ENCODE measurements at regions not wholly inside any gene's neighbourhood (a gene's known extent, or its start where the extent isn't known, plus 50 kb on each side); places are given as distances from the start of the nearest gene placed in this dataset.

GRCh38 chr1:72830606-72831390 lies 548.5 kb upstream of the NEGR1 start:
- Histone ChIP-seq H3K9me2 (ENCODE audit: insufficient read depth, low read length) (no peaks in the 10 kb centered on the region), H3K79me2 (replicated peaks; ENCODE audit: insufficient read depth, low read length) (no peaks in the 10 kb centered on the region), H3F3A (ENCODE audit: insufficient read depth, low read length, poor library complexity, severe bottlenecking) (no peaks in the 10 kb centered on the region), H2AFZ (ENCODE audit: low read depth, low read length) (no peak overlapping the region), H3K36me3 (ENCODE audit: insufficient read depth, low read length) (no peaks in the 10 kb centered on the region), H3K9ac (ENCODE audit: low read length) (no peak overlapping the region), H3K9me3 (ENCODE audit: low read length) (peaks cover 2% of the 10 kb centered on the region), H3K4me2 (ENCODE audit: low read length) (no peak overlapping the region), H3K4me3 (ENCODE audit: low read length) (no peak overlapping the region), H3K27me3 (ENCODE audit: insufficient read depth, low read depth, low read length) (no peaks in the 10 kb centered on the region), H4K20me1 (ENCODE audit: insufficient read depth) (no peaks in the 10 kb centered on the region), H3K27ac (ENCODE audit: low read length) (no peak overlapping the region)
- TF ChIP-seq REST (IDR thresholded peaks at IDR 0.05; ENCODE audit: borderline replicate concordance) (no peak), RAD21 (conservative IDR thresholded peaks at IDR 0.05) (no peak), MXI1 (conservative IDR thresholded peaks at IDR 0.05; ENCODE audit: poor library complexity, severe bottlenecking) (no peak), SMC3 (conservative IDR thresholded peaks at IDR 0.05; ENCODE audit: poor library complexity) (no peak), EZH2 (IDR thresholded peaks at IDR 0.05; ENCODE audit: borderline replicate concordance, insufficient read depth, low read length, poor library complexity, severe bottlenecking) (no peak), EP300 (conservative IDR thresholded peaks at IDR 0.05; ENCODE audit: poor library complexity, severe bottlenecking) (no peak), POLR2AphosphoS5 (IDR thresholded peaks at IDR 0.05) (no peak), CTCF (IDR thresholded peaks at IDR 0.05; ENCODE audit: poor library complexity, severe bottlenecking) (no peak), TAF1 (IDR thresholded peaks at IDR 0.05; ENCODE audit: low read depth) (no peak)

- no peak for TF ChIP-seq MXI1 (conservative IDR thresholded peaks at IDR 0.05; ENCODE audit: poor library complexity, severe bottlenecking)
- no peak for TF ChIP-seq RAD21 (conservative IDR thresholded peaks at IDR 0.05)
- no peak for TF ChIP-seq REST (IDR thresholded peaks at IDR 0.05; ENCODE audit: borderline replicate concordance)
- TF ChIP-seq CTCF (IDR thresholded peaks at IDR 0.05; ENCODE audit: poor library complexity, severe bottlenecking): no peak
- TF ChIP-seq SMC3 (conservative IDR thresholded peaks at IDR 0.05; ENCODE audit: poor library complexity): no peak
- TF ChIP-seq TAF1 (IDR thresholded peaks at IDR 0.05; ENCODE audit: low read depth): no peak
- no peak for TF ChIP-seq EZH2 (IDR thresholded peaks at IDR 0.05; ENCODE audit: borderline replicate concordance, insufficient read depth, low read length, poor library complexity, severe bottlenecking)
- no peak for TF ChIP-seq POLR2AphosphoS5 (IDR thresholded peaks at IDR 0.05)
- TF ChIP-seq EP300 (conservative IDR thresholded peaks at IDR 0.05; ENCODE audit: poor library complexity, severe bottlenecking): no peak
- no peak overlapping the region for H2AFZ ChIP-seq (ENCODE audit: low read depth, low read length)
- no peaks in the 10 kb centered on the region for H3F3A ChIP-seq (ENCODE audit: insufficient read depth, low read length, poor library complexity, severe bottlenecking)
- no peaks in the 10 kb centered on the region for H3K79me2 ChIP-seq (replicated peaks; ENCODE audit: insufficient read depth, low read length)
- no peak overlapping the region for H3K4me3 ChIP-seq (ENCODE audit: low read length)
- H3K9me3 ChIP-seq (ENCODE audit: low read length): peaks cover 5% of the 10 kb centered on the region
- H3K27me3 ChIP-seq (ENCODE audit: insufficient read depth, low read depth, low read length): no peaks in the 10 kb centered on the region
- no peak overlapping the region for H3K9ac ChIP-seq (ENCODE audit: low read length)
- H3K9me2 ChIP-seq (ENCODE audit: insufficient read depth, low read length): no peaks in the 10 kb centered on the region
- no peak overlapping the region for H3K27ac ChIP-seq (ENCODE audit: low read length)
- no peaks in the 10 kb centered on the region for H4K20me1 ChIP-seq (ENCODE audit: insufficient read depth)
- H3K36me3 ChIP-seq (ENCODE audit: insufficient read depth, low read length): no peaks in the 10 kb centered on the region
- H3K4me2 ChIP-seq (ENCODE audit: low read length): no peak overlapping the region
These were observed 544.9 kb upstream of the NEGR1 start for GRCh38 chr1:72827278-72827677.
